Neural cell (in vitro differentiated cells): ENCODE measurements at regions not wholly inside any gene's neighbourhood (a gene's known extent, or its start where the extent isn't known, plus 50 kb on each side); places are given as distances from the start of the nearest gene placed in this dataset.
"Not testable (repeated sequence)": the region's sequence is repeated elsewhere in the genome, so short reads cannot be mapped to it uniquely, and the experiment has no call there.

ENCODE experiments used
- H2AFZ ChIP-seq: fragments of 200-600, 300-800 bp; sonication (generic), shearing (Covaris generic); 2 replicates; pipeline ENCODE4 v1.6.0; 2014; ENCODE audit warnings: low read depth, mild to moderate bottlenecking, antibody characterized with exemption, low read length, moderate library complexity
- H3F3A ChIP-seq: fragments of 200-600 bp; shearing (Covaris generic); 2 replicates; pipeline ENCODE4 v1.6.1; 2016; ENCODE audit warnings: mild to moderate bottlenecking, moderate library complexity, mixed read lengths, antibody characterized with exemption, low read length; ENCODE audit not compliant: insufficient read depth, poor library complexity, severe bottlenecking
- H3K27ac ChIP-seq: fragments of 200-600, 300-800 bp; sonication (generic), shearing (Covaris generic); 2 replicates; pipeline ENCODE4 v1.5.1; 2014; ENCODE audit warnings: mild to moderate bottlenecking, low read length, moderate library complexity
- H3K27me3 ChIP-seq: fragments of 300-800, 200-600 bp; sonication (generic), shearing (Covaris generic); 2 replicates; pipeline ENCODE4 v1.6.0; 2014; ENCODE audit warnings: mild to moderate bottlenecking, low read depth, low read length, moderate library complexity; ENCODE audit not compliant: insufficient read depth
- H3K36me3 ChIP-seq: fragments of 300-800, 200-600 bp; sonication (generic), shearing (Covaris generic); 2 replicates; pipeline ENCODE4 v1.5.1; 2014; ENCODE audit warnings: mild to moderate bottlenecking, antibody characterized with exemption, low read length, moderate library complexity; ENCODE audit not compliant: insufficient read depth
- H3K4me2 ChIP-seq: fragments of 300-800, 200-600 bp; sonication (generic), shearing (Covaris generic); 2 replicates; pipeline ENCODE4 v1.6.0; 2014; ENCODE audit warnings: mild to moderate bottlenecking, low read length
- H3K4me3 ChIP-seq: fragments of 300-800, 200-600 bp; sonication (generic), shearing (Covaris generic); 2 replicates; pipeline ENCODE4 v1.5.1; 2014; ENCODE audit warnings: mild to moderate bottlenecking, low read length, moderate library complexity
- H3K79me2 ChIP-seq: fragments of 200-600 bp; shearing (Covaris generic); replicated peaks from 2 replicates; pipeline ENCODE4 v1.6.0; 2014; ENCODE audit warnings: mild to moderate bottlenecking, low read length, moderate library complexity; ENCODE audit not compliant: insufficient read depth
- H3K9ac ChIP-seq: fragments of 300-800, 200-600 bp; sonication (generic), shearing (Covaris generic); 2 replicates; pipeline ENCODE4 v1.6.1; 2016; ENCODE audit warnings: mild to moderate bottlenecking, low read length, mixed read lengths
- H3K9me2 ChIP-seq: fragments of 200-600 bp; shearing (Covaris generic); 2 replicates; pipeline ENCODE4 v1.6.1; 2016; ENCODE audit warnings: mild to moderate bottlenecking, low read length, mixed read lengths; ENCODE audit not compliant: insufficient read depth
- H3K9me3 ChIP-seq: fragments of 200-600, 300-800 bp; sonication (generic), shearing (Covaris generic); 2 replicates; pipeline ENCODE4 v1.6.1; 2016; ENCODE audit warnings: mild to moderate bottlenecking, mixed run types, low read length, moderate library complexity, mixed read lengths
- H4K20me1 ChIP-seq: fragments of 200-600 bp; shearing (Covaris generic); 2 replicates; pipeline ENCODE4 v1.6.1; 2016; ENCODE audit warnings: mild to moderate bottlenecking, mixed run types; ENCODE audit not compliant: insufficient read depth
- EP300 ChIP-seq: fragments of 450-650 bp; conservative IDR thresholded peaks from 2 replicates; pipeline ENCODE4 v1.6.1; 2014; ENCODE audit warnings: antibody characterized with exemption, mild to moderate bottlenecking, moderate library complexity; ENCODE audit not compliant: poor library complexity, severe bottlenecking
- EZH2 ChIP-seq: fragments of 200-600, 300-800 bp; shearing (Covaris generic), sonication (generic); IDR thresholded peaks from 2 replicates; pipeline ENCODE4 v1.6.1; 2014; ENCODE audit warnings: antibody characterized with exemption, low read length, borderline replicate concordance, mild to moderate bottlenecking; ENCODE audit not compliant: insufficient read depth, poor library complexity, severe bottlenecking
- MXI1 ChIP-seq: fragments of 450-650 bp; conservative IDR thresholded peaks from 2 replicates; pipeline ENCODE4 v1.6.1; 2014; ENCODE audit warnings: antibody characterized with exemption, mild to moderate bottlenecking; ENCODE audit not compliant: poor library complexity, severe bottlenecking
- POLR2AphosphoS5 ChIP-seq: IDR thresholded peaks from 2 replicates; pipeline ENCODE4 v1.6.1; 2012
- RAD21 ChIP-seq: fragments of 450-650 bp; conservative IDR thresholded peaks from 2 replicates; pipeline ENCODE4 v1.6.1; 2014; ENCODE audit warnings: antibody characterized with exemption, mild to moderate bottlenecking, moderate library complexity
- REST ChIP-seq: IDR thresholded peaks from 2 replicates; pipeline ENCODE4 v1.6.1; 2012; ENCODE audit warnings: borderline replicate concordance
- SMC3 ChIP-seq: fragments of 450-650 bp; conservative IDR thresholded peaks from 2 replicates; pipeline ENCODE4 v1.6.1; 2014; ENCODE audit warnings: antibody characterized with exemption, mild to moderate bottlenecking, moderate library complexity; ENCODE audit not compliant: poor library complexity
- TAF1 ChIP-seq: IDR thresholded peaks from 2 replicates; pipeline ENCODE4 v1.6.1; 2012; ENCODE audit warnings: low read depth
- TF ChIP-seq, protein P1 (sequence below): fragments of 450-650 bp; IDR thresholded peaks from 2 replicates; pipeline ENCODE4 v1.5.1; 2014; ENCODE audit warnings: antibody characterized with exemption, mild to moderate bottlenecking, moderate library complexity; ENCODE audit not compliant: poor library complexity, severe bottlenecking

- Histone ChIP-seq H3K4me2 (no peak overlapping the region), H3F3A (no peaks in the 10 kb centered on the region), H3K9ac (no peak overlapping the region), H3K27ac (no peak overlapping the region), H3K4me3 (no peak overlapping the region), H3K27me3 (no peaks in the 10 kb centered on the region), H4K20me1 (no peaks in the 10 kb centered on the region), H3K9me2 (no peaks in the 10 kb centered on the region), H3K79me2 (no peaks in the 10 kb centered on the region), H3K36me3 (no peaks in the 10 kb centered on the region), H2AFZ (no peak overlapping the region), H3K9me3 (no peaks in the 10 kb centered on the region)
- TF ChIP-seq REST (no peak), RAD21 (no peak), MXI1 (no peak), TAF1 (no peak), EP300 (no peak)
- TF ChIP-seq, protein P1, sequence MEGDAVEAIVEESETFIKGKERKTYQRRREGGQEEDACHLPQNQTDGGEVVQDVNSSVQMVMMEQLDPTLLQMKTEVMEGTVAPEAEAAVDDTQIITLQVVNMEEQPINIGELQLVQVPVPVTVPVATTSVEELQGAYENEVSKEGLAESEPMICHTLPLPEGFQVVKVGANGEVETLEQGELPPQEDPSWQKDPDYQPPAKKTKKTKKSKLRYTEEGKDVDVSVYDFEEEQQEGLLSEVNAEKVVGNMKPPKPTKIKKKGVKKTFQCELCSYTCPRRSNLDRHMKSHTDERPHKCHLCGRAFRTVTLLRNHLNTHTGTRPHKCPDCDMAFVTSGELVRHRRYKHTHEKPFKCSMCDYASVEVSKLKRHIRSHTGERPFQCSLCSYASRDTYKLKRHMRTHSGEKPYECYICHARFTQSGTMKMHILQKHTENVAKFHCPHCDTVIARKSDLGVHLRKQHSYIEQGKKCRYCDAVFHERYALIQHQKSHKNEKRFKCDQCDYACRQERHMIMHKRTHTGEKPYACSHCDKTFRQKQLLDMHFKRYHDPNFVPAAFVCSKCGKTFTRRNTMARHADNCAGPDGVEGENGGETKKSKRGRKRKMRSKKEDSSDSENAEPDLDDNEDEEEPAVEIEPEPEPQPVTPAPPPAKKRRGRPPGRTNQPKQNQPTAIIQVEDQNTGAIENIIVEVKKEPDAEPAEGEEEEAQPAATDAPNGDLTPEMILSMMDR, result no peak
Measured at GRCh38 chr15:53122818-53123217, 332.7 kb upstream of the ONECUT1 start.

GRCh38 chr15:53116915-53117314 is 326.8 kb upstream of the ONECUT1 start:
- not testable (repeated sequence) for H2AFZ ChIP-seq, H3F3A ChIP-seq, H3K27me3 ChIP-seq, H3K9me3 ChIP-seq, H3K36me3 ChIP-seq, H3K4me2 ChIP-seq, H3K9ac ChIP-seq, H4K20me1 ChIP-seq, H3K79me2 ChIP-seq, H3K9me2 ChIP-seq, H3K4me3 ChIP-seq, H3K27ac ChIP-seq

GRCh38 chr15:53116169-53116568 is 326.0 kb upstream of the ONECUT1 start:
- no peaks in the 10 kb centered on the region for H3K9me2 ChIP-seq
- H3K79me2 ChIP-seq, result no peaks in the 10 kb centered on the region
- H3K4me3 ChIP-seq, result no peak overlapping the region
- no peak overlapping the region for H2AFZ ChIP-seq
- TF ChIP-seq SMC3 (no peak), RAD21 (no peak), MXI1 (no peak), EP300 (no peak), POLR2AphosphoS5 (no peak), TAF1 (no peak), REST (no peak), EZH2 (no peak)
- TF ChIP-seq, protein P1, result no peak
- H4K20me1 ChIP-seq, result no peaks in the 10 kb centered on the region
- no peaks in the 10 kb centered on the region for H3K27me3 ChIP-seq
- no peak overlapping the region for H3K4me2 ChIP-seq
- no peak overlapping the region for H3K27ac ChIP-seq
- H3K9ac ChIP-seq, result no peak overlapping the region
- peaks cover 3% of the 10 kb centered on the region for H3K9me3 ChIP-seq
- no peaks in the 10 kb centered on the region for H3F3A ChIP-seq
- H3K36me3 ChIP-seq, result no peaks in the 10 kb centered on the region
